Epithelial cell of esophagus (primary cell): ENCODE measurements at regions not wholly inside any gene's neighbourhood (a gene's known extent, or its start where the extent isn't known, plus 50 kb on each side); places are given as distances from the start of the nearest gene placed in this dataset.

ENCODE experiments used
- DNase-seq: peaks from one replicate; pipeline ENCODE4 v3.0.0; 2010; ENCODE audit warnings: low read depth
- H3K4me3 ChIP-seq: 2 replicates; pipeline ENCODE4 v1.5.1; 2011; ENCODE audit warnings: mild to moderate bottlenecking, low read length, control low read depth
- TF ChIP-seq, protein P1 (sequence below): IDR thresholded peaks from 2 replicates; pipeline ENCODE4 v1.5.1; 2011; ENCODE audit warnings: low read depth, mild to moderate bottlenecking, low read length, control low read depth, inconsistent platforms; ENCODE audit not compliant: insufficient read depth; ENCODE audit errors: missing control alignments

GRCh38 chr17:57197466-57198071, 58.8 kb upstream of the MSI2 start:
- H3K4me3 ChIP-seq: no peak overlapping the region
- DNase-seq: no peak
- TF ChIP-seq, protein P1, sequence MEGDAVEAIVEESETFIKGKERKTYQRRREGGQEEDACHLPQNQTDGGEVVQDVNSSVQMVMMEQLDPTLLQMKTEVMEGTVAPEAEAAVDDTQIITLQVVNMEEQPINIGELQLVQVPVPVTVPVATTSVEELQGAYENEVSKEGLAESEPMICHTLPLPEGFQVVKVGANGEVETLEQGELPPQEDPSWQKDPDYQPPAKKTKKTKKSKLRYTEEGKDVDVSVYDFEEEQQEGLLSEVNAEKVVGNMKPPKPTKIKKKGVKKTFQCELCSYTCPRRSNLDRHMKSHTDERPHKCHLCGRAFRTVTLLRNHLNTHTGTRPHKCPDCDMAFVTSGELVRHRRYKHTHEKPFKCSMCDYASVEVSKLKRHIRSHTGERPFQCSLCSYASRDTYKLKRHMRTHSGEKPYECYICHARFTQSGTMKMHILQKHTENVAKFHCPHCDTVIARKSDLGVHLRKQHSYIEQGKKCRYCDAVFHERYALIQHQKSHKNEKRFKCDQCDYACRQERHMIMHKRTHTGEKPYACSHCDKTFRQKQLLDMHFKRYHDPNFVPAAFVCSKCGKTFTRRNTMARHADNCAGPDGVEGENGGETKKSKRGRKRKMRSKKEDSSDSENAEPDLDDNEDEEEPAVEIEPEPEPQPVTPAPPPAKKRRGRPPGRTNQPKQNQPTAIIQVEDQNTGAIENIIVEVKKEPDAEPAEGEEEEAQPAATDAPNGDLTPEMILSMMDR: no peak

DNA sequence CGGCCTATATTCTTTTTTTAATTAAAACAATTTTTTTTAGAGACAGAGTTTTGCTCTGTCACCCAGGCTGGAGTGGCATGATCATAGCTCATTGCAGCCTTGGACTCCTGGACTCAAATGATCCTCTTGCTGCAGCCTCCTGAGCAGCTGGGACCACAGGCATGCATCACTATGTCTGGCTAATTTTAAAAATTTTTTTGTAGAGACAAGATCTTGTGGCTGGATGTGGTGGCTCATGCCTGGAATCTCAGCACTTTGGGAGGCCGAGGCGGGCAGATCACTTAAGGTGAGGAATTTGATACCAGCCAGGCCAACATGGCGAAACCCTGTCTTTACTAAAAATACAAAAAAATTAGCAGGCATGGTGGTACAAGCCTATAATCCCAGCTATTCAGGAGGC, 54.8 kb upstream of the MSI2 start:
- no peak overlapping the region for H3K4me3 ChIP-seq
- TF ChIP-seq, protein P1: no peak
- DNase-seq: no peak

GRCh38 chr17:57203040-57203439, 53.3 kb upstream of the MSI2 start:
- DNase-seq: no peak
- TF ChIP-seq, protein P1: no peak
- no peak overlapping the region for H3K4me3 ChIP-seq
